ENCODE measurements at regions not wholly inside any gene's neighbourhood (a gene's known extent, or its start where the extent isn't known, plus 50 kb on each side); places are given as distances from the start of the nearest gene placed in this dataset.

- TF ChIP-seq CTCF (tag by site-specific recombination; IDR thresholded peaks at IDR 0.05) (no peak), ZNF19 (tag by site-specific recombination; IDR thresholded peaks at IDR 0.05; ENCODE audit: low read depth) (no peak), ZNF18 (tag by site-specific recombination; IDR thresholded peaks at IDR 0.05) (no peak), HOXC10 (CRISPR knock-in tag; IDR thresholded peaks at IDR 0.05) (no peak), ZNF394 (tag by site-specific recombination; IDR thresholded peaks at IDR 0.05; ENCODE audit: borderline replicate concordance) (no peak), ZNF350 (tag by site-specific recombination; IDR thresholded peaks at IDR 0.05) (no peak), ZNF239 (tag by site-specific recombination; IDR thresholded peaks at IDR 0.05) (no peak)
- TF ChIP-seq, protein P1, sequence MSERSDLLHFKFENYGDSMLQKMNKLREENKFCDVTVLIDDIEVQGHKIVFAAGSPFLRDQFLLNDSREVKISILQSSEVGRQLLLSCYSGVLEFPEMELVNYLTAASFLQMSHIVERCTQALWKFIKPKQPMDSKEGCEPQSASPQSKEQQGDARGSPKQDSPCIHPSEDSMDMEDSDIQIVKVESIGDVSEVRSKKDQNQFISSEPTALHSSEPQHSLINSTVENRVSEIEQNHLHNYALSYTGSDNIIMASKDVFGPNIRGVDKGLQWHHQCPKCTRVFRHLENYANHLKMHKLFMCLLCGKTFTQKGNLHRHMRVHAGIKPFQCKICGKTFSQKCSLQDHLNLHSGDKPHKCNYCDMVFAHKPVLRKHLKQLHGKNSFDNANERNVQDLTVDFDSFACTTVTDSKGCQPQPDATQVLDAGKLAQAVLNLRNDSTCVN (tag by site-specific recombination; optimal IDR thresholded peaks at IDR 0.05): no peak
- TF ChIP-seq, protein P2, sequence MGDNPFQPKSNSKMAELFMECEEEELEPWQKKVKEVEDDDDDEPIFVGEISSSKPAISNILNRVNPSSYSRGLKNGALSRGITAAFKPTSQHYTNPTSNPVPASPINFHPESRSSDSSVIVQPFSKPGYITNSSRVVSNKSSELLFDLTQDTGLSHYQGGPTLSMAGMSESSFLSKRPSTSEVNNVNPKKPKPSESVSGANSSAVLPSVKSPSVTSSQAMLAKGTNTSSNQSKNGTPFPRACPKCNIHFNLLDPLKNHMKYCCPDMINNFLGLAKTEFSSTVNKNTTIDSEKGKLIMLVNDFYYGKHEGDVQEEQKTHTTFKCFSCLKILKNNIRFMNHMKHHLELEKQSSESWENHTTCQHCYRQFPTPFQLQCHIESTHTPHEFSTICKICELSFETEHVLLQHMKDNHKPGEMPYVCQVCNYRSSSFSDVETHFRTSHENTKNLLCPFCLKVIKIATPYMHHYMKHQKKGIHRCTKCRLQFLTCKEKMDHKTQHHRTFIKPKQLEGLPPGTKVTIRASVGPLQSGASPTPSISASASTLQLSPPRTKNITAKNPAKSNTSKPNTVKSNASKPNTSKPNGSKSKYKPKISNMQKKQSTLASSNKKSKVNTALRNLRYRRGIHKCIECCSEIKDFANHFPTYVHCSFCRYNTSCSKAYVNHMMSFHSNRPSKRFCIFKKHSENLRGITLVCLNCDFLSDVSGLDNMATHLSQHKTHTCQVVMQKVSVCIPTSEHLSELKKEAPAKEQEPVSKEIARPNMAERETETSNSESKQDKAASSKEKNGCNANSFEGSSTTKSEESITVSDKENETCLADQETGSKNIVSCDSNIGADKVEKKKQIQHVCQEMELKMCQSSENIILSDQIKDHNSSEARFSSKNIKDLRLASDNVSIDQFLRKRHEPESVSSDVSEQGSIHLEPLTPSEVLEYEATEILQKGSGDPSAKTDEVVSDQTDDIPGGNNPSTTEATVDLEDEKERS (tag by site-specific recombination; IDR thresholded peaks at IDR 0.05): no peak
These were observed 1077.1 kb downstream of the UQCRFS1 start for GRCh38 chr19:28135825-28136224.
